ENCODE measurements at regions not wholly inside any gene's neighbourhood (a gene's known extent, or its start where the extent isn't known, plus 50 kb on each side); places are given as distances from the start of the nearest gene placed in this dataset.

DNA sequence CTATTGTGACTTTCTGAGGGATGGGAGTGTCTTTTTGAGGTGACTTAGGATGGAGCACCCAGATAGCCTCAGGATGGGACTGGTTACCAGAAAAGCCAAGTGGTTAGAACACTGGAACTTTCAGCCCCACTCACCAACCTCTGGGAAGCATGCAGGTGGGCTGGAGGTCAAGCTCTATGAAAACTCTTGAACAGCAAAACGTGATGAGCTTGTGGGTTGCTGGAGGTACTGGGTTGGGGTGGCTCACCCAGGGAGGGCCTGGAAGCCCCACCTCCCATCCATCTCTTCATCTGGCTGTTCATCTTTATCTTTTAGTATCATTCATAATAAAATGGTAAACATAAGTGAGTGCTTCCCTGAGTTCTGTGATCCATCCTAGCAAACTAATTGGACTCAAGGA lies 216.4 kb downstream of the SPP2 start:
- no peak for TF ChIP-seq EZH2 (IDR thresholded peaks at IDR 0.05)
- TF ChIP-seq POLR2AphosphoS5 (IDR thresholded peaks at IDR 0.05; ENCODE audit: borderline replicate concordance, low read depth, low read length): no peak
- TF ChIP-seq FOXP2 (optimal IDR thresholded peaks at IDR 0.05; ENCODE audit: control extremely low read depth, extremely low read length, insufficient read depth): no peak
